ENCODE measurements at regions not wholly inside any gene's neighbourhood (a gene's known extent, or its start where the extent isn't known, plus 50 kb on each side); places are given as distances from the start of the nearest gene placed in this dataset.

DNA sequence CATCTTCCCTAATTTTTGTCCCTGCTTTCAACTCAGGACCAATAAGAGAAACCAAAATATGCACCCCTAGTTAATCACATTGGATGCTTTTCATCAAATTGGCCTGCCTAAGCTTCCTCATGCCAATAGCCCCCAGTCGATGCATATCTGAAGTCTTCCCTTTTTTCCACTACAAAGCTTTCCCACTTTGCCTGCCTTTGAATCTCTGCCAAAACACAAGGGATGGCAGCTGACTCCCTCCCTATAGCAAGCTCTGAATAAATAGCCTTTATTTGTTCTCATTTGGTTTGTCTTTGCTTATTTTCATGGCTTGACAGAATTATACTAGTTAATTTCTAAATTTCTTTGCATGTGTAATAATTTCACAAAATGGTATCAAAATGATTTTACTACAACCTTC is 621.2 kb downstream of the MBD2 start:
- no peak overlapping the region for H4K91ac ChIP-seq (ENCODE audit: low read depth, low read length)
- H3K4ac ChIP-seq (ENCODE audit: low read depth, low read length) = no peak overlapping the region
- no peak overlapping the region for H3K27ac ChIP-seq (ENCODE audit: low read depth, low read length)
- H2BK12ac ChIP-seq (ENCODE audit: low read length) = no peak overlapping the region
- no peaks in the 10 kb centered on the region for H3K9me3 ChIP-seq (ENCODE audit: insufficient read depth, low read depth, low read length)
- no peak overlapping the region for H3K18ac ChIP-seq (ENCODE audit: low read length)
- no CpG with 5 or more reads among the region's 1 CpG for WGBS (ENCODE audit: extremely low coverage, insufficient coverage, insufficient read length)
- DNase-seq = no peak
- no peaks in the 10 kb centered on the region for H3K4me1 ChIP-seq (ENCODE audit: control insufficient read depth in 1 of 2, insufficient read depth in 2 of 2, low read length in 2 of 2)
- no peak overlapping the region for H2AFZ ChIP-seq (ENCODE audit: insufficient read depth, low read length, poor library complexity)
- no peak overlapping the region for H2AK5ac ChIP-seq (ENCODE audit: low read length)
- no peak overlapping the region for H3K4me3 ChIP-seq (ENCODE audit: low read depth, low read length)
- no peak overlapping the region for H2BK120ac ChIP-seq (ENCODE audit: insufficient read depth, low read length, poor library complexity)
- H3K14ac ChIP-seq (ENCODE audit: low read length) = no peak overlapping the region
- no peak overlapping the region for H4K8ac ChIP-seq (ENCODE audit: low read depth, low read length)
- no peaks in the 10 kb centered on the region for H3K79me1 ChIP-seq (ENCODE audit: low read length)
- H3K4me2 ChIP-seq (ENCODE audit: low read length) = no peak overlapping the region
- H4K12ac ChIP-seq (ENCODE audit: low read depth, low read length) = no peak overlapping the region
- no peaks in the 10 kb centered on the region for H3K36me3 ChIP-seq (ENCODE audit: control insufficient read depth in 1 of 2, insufficient read depth in 2 of 2, low read length in 2 of 2)
- no peak overlapping the region for H2BK5ac ChIP-seq (ENCODE audit: low read depth, low read length, poor library complexity)
- no peak overlapping the region for H3K23ac ChIP-seq (ENCODE audit: low read length)
- no peaks in the 10 kb centered on the region for H3K79me2 ChIP-seq (ENCODE audit: control insufficient read depth, insufficient read depth, low read length, poor library complexity)
- H3K27me3 ChIP-seq (ENCODE audit: insufficient read depth, low read length) = no peaks in the 10 kb centered on the region
- no peak overlapping the region for H3K9ac ChIP-seq (ENCODE audit: low read length)

DNA sequence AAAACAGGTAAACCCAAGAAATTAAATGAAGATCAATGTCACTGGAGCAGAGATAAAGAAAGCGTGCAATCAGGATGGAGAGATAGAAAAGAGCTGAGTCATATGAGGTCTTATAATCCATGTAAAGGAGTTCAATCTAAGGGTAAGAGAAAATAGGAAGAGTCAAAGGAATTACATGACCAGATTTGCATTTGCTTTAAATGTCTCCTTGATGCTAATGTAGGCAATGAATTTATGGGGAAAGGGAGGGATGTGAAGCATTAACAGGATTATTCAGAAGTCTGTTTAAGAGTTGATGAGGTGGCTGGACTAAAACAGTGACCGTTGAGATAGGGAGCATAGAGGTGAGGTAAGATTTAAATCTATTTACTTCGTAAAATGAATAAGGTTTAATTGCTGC is 623.1 kb downstream of the MBD2 start:
- Histone ChIP-seq H3K9me3 (ENCODE audit: insufficient read depth, low read depth, low read length) (no peaks in the 10 kb centered on the region), H3K14ac (ENCODE audit: low read length) (no peak overlapping the region), H3K79me1 (ENCODE audit: low read length) (no peaks in the 10 kb centered on the region), H3K27ac (ENCODE audit: low read depth, low read length) (no peak overlapping the region), H2BK5ac (ENCODE audit: low read depth, low read length, poor library complexity) (no peak overlapping the region), H3K27me3 (ENCODE audit: insufficient read depth, low read length) (no peaks in the 10 kb centered on the region), H2BK120ac (ENCODE audit: insufficient read depth, low read length, poor library complexity) (no peak overlapping the region), H2AK5ac (ENCODE audit: low read length) (no peak overlapping the region), H3K4me2 (ENCODE audit: low read length) (no peak overlapping the region), H3K4me3 (ENCODE audit: low read depth, low read length) (no peak overlapping the region), H2AFZ (ENCODE audit: insufficient read depth, low read length, poor library complexity) (no peak overlapping the region), H3K4me1 (ENCODE audit: control insufficient read depth in 1 of 2, insufficient read depth in 2 of 2, low read length in 2 of 2) (no peaks in the 10 kb centered on the region), H3K23ac (ENCODE audit: low read length) (no peak overlapping the region), H3K36me3 (ENCODE audit: control insufficient read depth in 1 of 2, insufficient read depth in 2 of 2, low read length in 2 of 2) (no peaks in the 10 kb centered on the region), H3K4ac (ENCODE audit: low read depth, low read length) (no peak overlapping the region), H3K79me2 (ENCODE audit: control insufficient read depth, insufficient read depth, low read length, poor library complexity) (no peaks in the 10 kb centered on the region), H4K12ac (ENCODE audit: low read depth, low read length) (no peak overlapping the region), H3K18ac (ENCODE audit: low read length) (no peak overlapping the region), H4K8ac (ENCODE audit: low read depth, low read length) (no peak overlapping the region), H2BK12ac (ENCODE audit: low read length) (no peak overlapping the region), H3K9ac (ENCODE audit: low read length) (no peak overlapping the region), H4K91ac (ENCODE audit: low read depth, low read length) (no peak overlapping the region)
- no CpG with 5 or more reads among the region's 3 CpGs for WGBS (ENCODE audit: extremely low coverage, insufficient coverage, insufficient read length)
- DNase-seq = no peak

GRCh38 chr18:53586923-53587322 is 637.5 kb downstream of the MBD2 start:
- no peak overlapping the region for H4K12ac ChIP-seq (ENCODE audit: low read depth, low read length)
- no peak for DNase-seq
- no peak overlapping the region for H3K9ac ChIP-seq (ENCODE audit: low read length)
- no peak overlapping the region for H2AFZ ChIP-seq (ENCODE audit: insufficient read depth, low read length, poor library complexity)
- H3K14ac ChIP-seq (ENCODE audit: low read length) = no peak overlapping the region
- H3K9me3 ChIP-seq (ENCODE audit: insufficient read depth, low read depth, low read length) = no peaks in the 10 kb centered on the region
- H3K4me3 ChIP-seq (ENCODE audit: low read depth, low read length) = no peak overlapping the region
- H2BK120ac ChIP-seq (ENCODE audit: insufficient read depth, low read length, poor library complexity) = no peak overlapping the region
- no peaks in the 10 kb centered on the region for H3K36me3 ChIP-seq (ENCODE audit: control insufficient read depth in 1 of 2, insufficient read depth in 2 of 2, low read length in 2 of 2)
- no peak overlapping the region for H3K23ac ChIP-seq (ENCODE audit: low read length)
- H3K27ac ChIP-seq (ENCODE audit: low read depth, low read length) = no peak overlapping the region
- H3K79me2 ChIP-seq (ENCODE audit: control insufficient read depth, insufficient read depth, low read length, poor library complexity) = no peaks in the 10 kb centered on the region
- H2AK5ac ChIP-seq (ENCODE audit: low read length) = no peak overlapping the region
- no CpG with 5 or more reads among the region's 4 CpGs for WGBS (ENCODE audit: extremely low coverage, insufficient coverage, insufficient read length)
- H4K91ac ChIP-seq (ENCODE audit: low read depth, low read length) = no peak overlapping the region
- H3K18ac ChIP-seq (ENCODE audit: low read length) = no peak overlapping the region
- no peak overlapping the region for H3K4ac ChIP-seq (ENCODE audit: low read depth, low read length)
- H2BK12ac ChIP-seq (ENCODE audit: low read length) = no peak overlapping the region
- H3K79me1 ChIP-seq (ENCODE audit: low read length) = no peaks in the 10 kb centered on the region
- H2BK5ac ChIP-seq (ENCODE audit: low read depth, low read length, poor library complexity) = no peak overlapping the region
- no peak overlapping the region for H3K4me2 ChIP-seq (ENCODE audit: low read length)
- no peaks in the 10 kb centered on the region for H3K4me1 ChIP-seq (ENCODE audit: control insufficient read depth in 1 of 2, insufficient read depth in 2 of 2, low read length in 2 of 2)
- H4K8ac ChIP-seq (ENCODE audit: low read depth, low read length) = no peak overlapping the region
- H3K27me3 ChIP-seq (ENCODE audit: insufficient read depth, low read length) = no peaks in the 10 kb centered on the region
